ENCODE measurements at regions not wholly inside any gene's neighbourhood (a gene's known extent, or its start where the extent isn't known, plus 50 kb on each side); places are given as distances from the start of the nearest gene placed in this dataset.
"Not testable (repeated sequence)": the region's sequence is repeated elsewhere in the genome, so short reads cannot be mapped to it uniquely, and the experiment has no call there.

- no peak for DNase-seq (ENCODE audit: low read depth)
Observed at GRCh38 chr5:135279328-135279727, 119.7 kb downstream of the MACROH2A1 start.

DNA sequence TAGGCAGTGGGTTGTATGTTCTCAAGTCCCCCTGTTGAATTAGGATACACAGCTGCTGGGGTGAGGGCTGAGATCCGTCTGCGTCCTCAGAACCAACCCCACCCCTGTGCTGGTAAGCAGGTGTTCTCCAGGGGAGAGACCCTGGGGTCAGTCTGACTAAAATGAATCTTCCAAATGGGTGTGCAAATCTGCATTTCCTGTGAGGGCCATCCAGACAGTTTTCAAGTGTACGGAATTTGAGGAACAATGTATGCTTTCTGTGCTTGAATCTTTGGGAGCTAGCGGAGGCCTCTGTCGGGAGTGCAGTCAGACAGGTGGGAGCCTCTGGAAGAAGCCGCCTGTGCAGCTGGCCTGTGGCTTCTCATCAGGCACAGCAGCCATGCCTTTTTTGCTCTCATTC is 122.9 kb downstream of the MACROH2A1 start:
- no peak for DNase-seq (ENCODE audit: low read depth)

DNA sequence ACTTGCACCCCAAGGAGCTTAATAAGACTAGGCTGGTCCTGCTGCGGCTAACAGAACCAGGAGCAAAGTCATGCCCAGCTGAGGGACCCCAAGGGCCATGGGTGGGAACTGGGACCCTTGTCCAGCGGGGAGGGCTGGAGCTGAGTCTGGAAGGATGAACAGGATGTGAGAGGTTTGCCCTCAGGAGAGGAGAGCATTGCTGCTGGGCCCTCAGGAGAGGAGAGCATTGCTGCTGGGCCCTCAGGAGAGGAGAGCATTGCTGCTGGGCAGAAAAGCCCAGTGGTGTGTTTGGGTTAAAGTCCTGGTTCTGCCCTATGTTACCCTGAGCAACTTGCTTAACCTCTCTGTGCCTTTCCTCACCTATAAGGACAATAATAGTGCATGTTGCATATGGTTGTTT is 125.8 kb downstream of the MACROH2A1 start:
- DNase-seq (ENCODE audit: low read depth): no peak

DNA sequence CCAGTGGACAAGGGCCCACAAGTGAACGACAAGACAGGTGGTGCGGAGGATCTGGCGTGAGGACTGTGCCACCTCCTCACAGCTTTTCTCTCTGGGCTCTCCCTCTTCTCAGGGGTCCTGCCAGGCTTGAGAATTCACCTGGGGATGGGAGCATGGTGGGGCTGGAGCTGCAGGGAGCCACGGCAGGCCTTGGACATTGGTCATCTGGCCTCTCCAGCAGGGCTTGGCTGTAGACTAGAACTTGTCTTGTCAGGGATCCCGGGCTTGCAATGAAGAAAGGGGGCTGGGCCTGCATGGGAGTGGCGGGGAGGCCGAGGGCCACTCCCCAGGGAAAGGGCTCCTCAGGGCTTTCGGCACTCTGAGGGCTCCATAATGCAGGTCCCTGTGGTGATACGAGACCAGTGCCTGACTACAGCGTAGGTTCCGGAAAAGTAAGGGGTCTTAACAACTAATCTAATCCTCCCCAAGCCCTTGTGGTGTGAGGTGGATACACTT is 126.7 kb downstream of the MACROH2A1 start:
- DNase-seq (ENCODE audit: low read depth): no peak

GRCh38 chr5:135271533-135272310 is 127.3 kb downstream of the MACROH2A1 start:
- DNase-seq (ENCODE audit: low read depth): no peak

DNA sequence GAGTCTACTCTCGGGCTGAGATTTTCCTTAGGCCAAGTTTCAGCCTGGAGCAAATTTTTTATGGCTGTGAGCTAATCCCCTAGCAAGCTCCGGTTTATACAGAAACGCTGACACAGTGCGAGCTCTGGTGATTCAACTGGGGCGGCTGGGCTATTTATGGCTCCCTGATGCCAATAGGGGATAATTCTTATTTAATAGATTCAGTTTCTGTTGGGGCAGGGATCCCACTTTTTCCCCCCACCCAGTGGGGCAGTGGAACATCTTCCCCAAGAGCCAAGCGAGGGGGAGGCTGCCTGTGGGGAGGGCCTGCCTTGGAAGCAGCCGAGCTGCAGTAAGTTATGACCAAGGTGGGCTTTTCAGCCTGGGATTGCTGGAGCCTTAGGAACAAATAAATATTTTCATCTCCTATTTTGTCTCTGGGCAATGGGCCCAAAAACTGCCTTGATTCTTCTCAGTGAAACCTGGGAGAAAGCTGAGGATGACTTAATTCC is 129.1 kb downstream of the MACROH2A1 start:
- DNase-seq (ENCODE audit: low read depth): no peak

- DNase-seq (ENCODE audit: low read depth): no peak
Observed at GRCh38 chr5:135269199-135269598, 129.8 kb downstream of the MACROH2A1 start.

- DNase-seq (ENCODE audit: low read depth): no peak
Observed at GRCh38 chr5:135266975-135267374, 132.1 kb downstream of the MACROH2A1 start.

DNA sequence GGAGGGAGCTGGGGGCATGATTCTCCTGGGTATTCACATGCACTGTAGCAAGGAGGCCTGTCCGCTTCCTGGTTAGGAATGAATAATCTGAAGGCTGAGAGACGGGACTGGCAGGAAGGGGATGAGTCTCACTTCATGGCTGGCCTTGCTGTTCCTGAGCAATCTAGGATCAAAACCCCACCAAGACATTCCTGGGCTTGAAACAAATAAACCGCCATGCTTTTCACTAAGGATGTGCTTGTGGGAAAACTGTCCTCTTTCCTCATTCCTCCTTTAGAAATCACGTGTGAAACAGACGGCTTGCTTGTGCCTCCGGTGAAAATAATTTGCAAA is 132.8 kb downstream of the MACROH2A1 start:
- DNase-seq (ENCODE audit: low read depth): no peak

GRCh38 chr5:135265497-135266302 is 133.3 kb downstream of the MACROH2A1 start:
- no peak for DNase-seq (ENCODE audit: low read depth)

GRCh38 chr5:135264451-135265440 is 134.3 kb downstream of the MACROH2A1 start:
- no peak for DNase-seq (ENCODE audit: low read depth)

GRCh38 chr5:135263022-135263668 is 135.9 kb downstream of the MACROH2A1 start:
- DNase-seq (ENCODE audit: low read depth): no peak

GRCh38 chr5:135262364-135262763 is 136.7 kb downstream of the MACROH2A1 start:
- no peak for DNase-seq (ENCODE audit: low read depth)

- DNase-seq (ENCODE audit: low read depth): not testable (repeated sequence)
Observed at GRCh38 chr5:135260108-135260507, 138.9 kb downstream of the MACROH2A1 start.

DNA sequence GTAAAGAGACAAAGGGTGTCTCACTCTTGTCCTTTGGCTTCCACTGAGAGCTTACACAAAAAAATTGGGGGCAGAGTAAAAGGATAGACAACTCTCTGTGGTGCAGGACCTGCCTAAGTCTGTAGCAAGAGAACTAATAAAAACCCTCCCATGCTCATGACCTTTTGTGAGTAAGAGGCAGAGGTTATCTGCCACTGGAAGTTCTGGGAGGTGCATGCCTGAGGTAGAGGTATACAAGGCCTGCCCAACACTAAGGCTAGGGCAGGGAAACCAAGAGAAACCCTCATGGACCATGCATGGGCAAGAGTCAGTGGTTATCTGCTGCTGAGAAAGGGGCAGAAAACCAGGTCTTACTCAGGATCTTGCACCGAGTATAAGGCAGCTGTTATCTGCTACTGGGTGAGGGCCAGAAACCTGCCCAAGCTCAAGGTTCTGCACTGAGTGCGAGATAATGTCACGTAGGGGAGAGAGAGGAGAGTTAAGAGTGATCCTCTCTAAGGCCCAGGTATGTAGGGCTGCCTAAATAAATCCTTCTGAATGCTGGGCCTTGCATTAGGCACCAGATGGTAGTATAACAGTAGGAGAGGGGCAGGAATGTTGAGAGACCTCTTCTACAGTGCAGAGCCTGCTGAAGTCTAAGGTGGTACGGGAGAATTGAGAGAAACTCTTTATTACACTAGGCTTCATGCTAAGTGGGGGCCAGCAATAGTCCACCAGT is 143.4 kb downstream of the MACROH2A1 start:
- no peak for DNase-seq (ENCODE audit: low read depth)

GRCh38 chr5:135254183-135254582 is 144.8 kb downstream of the MACROH2A1 start:
- no peak for DNase-seq (ENCODE audit: low read depth)

DNA sequence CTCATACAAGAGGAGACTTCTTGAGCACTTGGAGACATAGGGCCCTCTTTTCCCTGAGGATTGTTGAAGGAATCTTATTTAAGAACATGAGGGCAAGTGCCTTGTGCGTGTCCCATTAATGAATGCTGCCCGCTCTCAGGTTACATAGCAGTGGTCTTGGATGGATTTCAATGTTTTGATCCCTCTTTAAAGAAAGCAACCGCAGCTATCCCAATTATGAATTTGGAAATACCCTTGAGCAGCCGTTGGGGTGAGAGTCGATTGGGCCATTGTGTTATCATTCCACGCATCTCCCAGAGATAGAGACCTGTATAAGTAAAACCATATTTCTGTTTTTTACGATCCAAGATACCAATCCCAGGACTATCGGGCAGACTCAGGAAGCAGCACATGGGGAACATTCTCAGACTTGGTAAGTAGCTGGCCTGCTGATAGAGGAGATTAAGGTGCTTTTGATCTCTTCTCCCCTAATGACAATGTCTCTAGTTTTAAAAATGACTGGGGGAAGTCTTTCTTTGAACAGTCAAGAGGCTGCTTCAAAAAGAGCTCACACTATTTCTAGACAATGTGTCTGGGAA is 145.3 kb downstream of the MACROH2A1 start:
- no peak for DNase-seq (ENCODE audit: low read depth)

DNA sequence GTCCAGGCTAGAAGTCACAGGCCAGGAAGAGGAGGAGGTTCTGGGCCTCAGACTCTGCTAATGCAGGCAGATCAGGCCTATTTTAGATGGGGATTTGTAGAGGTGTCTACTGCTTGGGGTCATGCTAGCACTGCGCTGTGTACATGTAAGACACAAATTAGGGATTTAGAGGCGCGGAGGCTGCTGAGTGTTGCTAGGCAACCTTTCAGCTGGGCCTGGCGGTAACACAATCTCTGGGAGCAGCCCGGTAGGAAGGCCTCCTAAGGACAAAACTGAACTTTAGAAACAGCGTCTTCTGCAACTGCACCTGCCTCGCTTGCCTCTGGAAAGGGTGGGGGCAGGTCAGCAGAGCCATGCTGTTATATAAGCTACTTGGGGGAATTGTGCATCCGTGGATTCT is 147.9 kb downstream of the MACROH2A1 start:
- DNase-seq (ENCODE audit: low read depth): no peak

DNA sequence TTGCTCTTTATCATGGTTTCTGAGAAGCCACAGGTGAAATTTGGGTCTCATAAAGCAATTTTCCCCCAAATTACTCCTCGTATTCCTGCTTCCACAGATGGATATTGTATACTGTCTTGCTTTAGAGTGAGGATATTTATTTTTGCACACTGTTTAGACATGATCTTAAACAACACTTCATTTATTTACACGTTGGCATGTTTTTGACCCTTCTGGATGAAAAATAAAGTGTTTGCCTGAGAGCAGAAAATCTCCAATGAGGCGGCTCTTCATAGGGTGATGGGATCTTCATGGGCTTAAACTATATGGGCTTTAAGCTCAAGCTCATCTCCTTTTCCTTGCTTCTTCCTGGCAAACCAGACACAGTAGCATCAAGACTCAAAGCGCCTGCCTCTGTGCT is 148.4 kb downstream of the MACROH2A1 start:
- no peak for DNase-seq (ENCODE audit: low read depth)

DNA sequence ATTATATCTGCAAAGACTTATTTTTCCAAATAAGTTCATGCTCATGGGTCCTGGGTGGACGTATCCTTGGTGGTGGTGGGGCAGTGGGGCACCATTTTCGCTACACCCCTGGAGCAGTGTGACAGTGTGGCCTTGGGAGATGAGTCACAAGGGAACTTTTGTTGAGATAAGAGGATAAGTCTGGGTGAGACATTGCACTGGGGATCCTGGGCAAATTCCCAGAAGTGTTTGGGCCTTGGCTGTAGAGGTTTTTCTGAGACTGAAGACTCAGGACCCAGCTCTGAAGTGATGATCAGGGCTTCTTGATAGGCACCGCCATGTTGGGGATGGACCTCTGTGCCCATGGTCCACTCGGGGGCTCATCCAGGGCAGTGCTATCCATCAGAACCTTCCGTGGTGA is 149.4 kb downstream of the MACROH2A1 start:
- no peak for DNase-seq (ENCODE audit: low read depth)
